GM12892 (cell line): ENCODE measurements at regions not wholly inside any gene's neighbourhood (a gene's known extent, or its start where the extent isn't known, plus 50 kb on each side); places are given as distances from the start of the nearest gene placed in this dataset.

Experiments used
- DNase-seq: peaks from one replicate; pipeline ENCODE4 v3.0.0; 2011; ENCODE audit not compliant: insufficient read length
- FAIRE-seq: peaks from 2 replicates; lab custom pipeline; 2011; peaks lifted over from hg19 to GRCh38; lab: Jason Lieb, UNC
- POLR2A ChIP-seq: IDR thresholded peaks from 2 replicates; pipeline ENCODE4 v1.6.1; 2011; ENCODE audit warnings: low read depth, low read length, control low read depth
- POLR2AphosphoS5 ChIP-seq: IDR thresholded peaks from 2 replicates; pipeline ENCODE4 v1.6.1; 2011; ENCODE audit warnings: low read depth, low read length, control low read depth
- TAF1 ChIP-seq: IDR thresholded peaks from 2 replicates; pipeline ENCODE4 v1.6.1; 2011; ENCODE audit warnings: low read depth, mild to moderate bottlenecking, control low read depth, low read length, borderline replicate concordance

- no peak for TF ChIP-seq TAF1
- TF ChIP-seq POLR2AphosphoS5, result no peak
- TF ChIP-seq POLR2A, result no peak
- no peak for DNase-seq
Measured at GRCh38 chr15:69505956-69506556, 53.4 kb downstream of the RPLP1 start.

GRCh38 chr15:69508659-69509058, 56.0 kb downstream of the RPLP1 start:
- TF ChIP-seq POLR2A (no peak), TAF1 (no peak), POLR2AphosphoS5 (no peak)
- FAIRE-seq (no peak), DNase-seq (no peak)

More at GRCh38 chr15:69505956-69506556, 53.4 kb downstream of the RPLP1 start:
- no peak for FAIRE-seq

GRCh38 chr15:69509131-69509530, 56.5 kb downstream of the RPLP1 start:
- TF ChIP-seq POLR2AphosphoS5 (no peak), POLR2A (no peak), TAF1 (no peak)
- DNase-seq (no peak), FAIRE-seq (no peak)

- FAIRE-seq (no peak), DNase-seq (no peak)
- TF ChIP-seq POLR2AphosphoS5, result no peak
- TF ChIP-seq POLR2A, result no peak
- no peak for TF ChIP-seq TAF1
Measured at GRCh38 chr15:69510556-69510955, 57.9 kb downstream of the RPLP1 start.

- no peak for TF ChIP-seq POLR2AphosphoS5
- no peak for TF ChIP-seq POLR2A
- no peak for TF ChIP-seq TAF1
- FAIRE-seq (no peak), DNase-seq (no peak)
Measured at GRCh38 chr15:69511015-69511414, 58.4 kb downstream of the RPLP1 start.

- DNase-seq (no peak), FAIRE-seq (no peak)
- TF ChIP-seq POLR2AphosphoS5 (no peak), TAF1 (no peak), POLR2A (no peak)
Measured at GRCh38 chr15:69511716-69512340, 59.2 kb downstream of the RPLP1 start.

GRCh38 chr15:69513450-69513960, 60.9 kb downstream of the RPLP1 start:
- TF ChIP-seq POLR2A (no peak), POLR2AphosphoS5 (no peak), TAF1 (no peak)
- DNase-seq, result no peak
- FAIRE-seq, result no peak

- DNase-seq (no peak), FAIRE-seq (no peak)
- TF ChIP-seq POLR2AphosphoS5 (no peak), TAF1 (no peak), POLR2A (no peak)
Measured at GRCh38 chr15:69513986-69514385, 61.4 kb downstream of the RPLP1 start.

- TF ChIP-seq POLR2A, result no peak
- FAIRE-seq, result no peak
- no peak for DNase-seq
Measured at GRCh38 chr15:69515508-69515907, 62.9 kb downstream of the RPLP1 start.

GRCh38 chr15:69515926-69516325, 63.3 kb downstream of the RPLP1 start:
- FAIRE-seq (no peak), DNase-seq (no peak)
- no peak for TF ChIP-seq POLR2AphosphoS5
- no peak for TF ChIP-seq POLR2A
- TF ChIP-seq TAF1, result no peak

GRCh38 chr15:69517052-69517451, 64.4 kb downstream of the RPLP1 start:
- TF ChIP-seq POLR2AphosphoS5, result no peak
- no peak for TF ChIP-seq POLR2A
- TF ChIP-seq TAF1, result no peak
- FAIRE-seq (no peak), DNase-seq (no peak)

GRCh38 chr15:69518806-69519205, 66.2 kb downstream of the RPLP1 start:
- DNase-seq (no peak), FAIRE-seq (no peak)
- TF ChIP-seq POLR2AphosphoS5, result no peak
- TF ChIP-seq POLR2A, result no peak
- TF ChIP-seq TAF1, result no peak

GRCh38 chr15:69520067-69520466, 67.4 kb downstream of the RPLP1 start:
- FAIRE-seq, result no peak
- no peak for TF ChIP-seq TAF1
- no peak for TF ChIP-seq POLR2AphosphoS5
- no peak for TF ChIP-seq POLR2A
- no peak for DNase-seq
